ENCODE measurements at regions not wholly inside any gene's neighbourhood (a gene's known extent, or its start where the extent isn't known, plus 50 kb on each side); places are given as distances from the start of the nearest gene placed in this dataset.
"Not testable (repeated sequence)": the region's sequence is repeated elsewhere in the genome, so short reads cannot be mapped to it uniquely, and the experiment has no call there.

DNA sequence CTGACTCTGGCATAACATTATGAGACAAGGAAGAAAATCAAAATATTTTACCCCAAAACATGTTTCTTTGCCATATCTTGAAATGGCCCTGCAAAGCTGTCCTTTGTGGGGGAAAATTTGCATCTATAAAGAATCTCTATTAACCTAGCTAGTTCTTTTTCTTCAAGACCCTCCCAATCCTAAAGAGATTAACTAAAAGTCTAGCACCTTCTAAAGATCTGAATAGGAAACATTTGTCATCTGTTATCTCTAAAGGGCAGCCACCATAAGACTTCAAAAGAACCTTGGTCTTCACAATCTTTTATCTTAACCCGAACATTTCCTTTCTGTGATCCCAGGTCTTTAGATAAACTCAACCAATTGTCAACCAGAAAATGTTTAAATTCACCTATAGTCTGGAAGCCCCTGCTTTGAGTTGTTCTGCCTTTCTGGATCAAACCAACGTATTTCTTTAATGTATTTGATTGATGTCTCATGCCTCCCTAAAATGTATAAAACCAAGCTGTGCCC is 196.9 kb upstream of the ARL4C start:
- not testable (repeated sequence) for H3K36me3 Mint-ChIP-seq (ENCODE audit: insufficient read depth); ATAC-seq

DNA sequence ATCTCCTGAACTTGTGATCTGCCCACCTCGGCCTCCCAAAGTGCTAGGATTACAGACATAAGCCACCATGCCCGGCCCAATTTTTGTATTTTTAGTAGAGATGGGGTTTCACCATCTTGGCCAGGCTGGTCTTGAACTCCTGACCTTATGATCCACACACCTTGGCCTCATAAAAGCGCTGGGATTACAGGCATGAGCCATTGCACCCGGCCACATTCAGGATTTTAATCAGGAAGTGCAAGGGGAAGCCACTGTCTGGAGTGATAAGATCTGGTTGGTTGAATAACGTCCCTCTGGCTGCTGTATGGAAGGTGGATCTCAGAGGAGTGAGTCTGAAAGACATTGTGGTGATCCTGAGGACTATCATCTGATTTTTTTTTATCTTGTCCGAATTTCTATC is 196.3 kb upstream of the ARL4C start:
- not testable (repeated sequence) for DNase-seq; H3K4me3 Mint-ChIP-seq; H3K36me3 Mint-ChIP-seq (ENCODE audit: insufficient read depth); H3K4me1 Mint-ChIP-seq (ENCODE audit: low read depth); ATAC-seq
- Mint-ChIP-seq H3K27me3 (ENCODE audit: low read depth) (peaks cover 33% of the 10 kb centered on the region), H3K9me3 (peaks cover 17% of the 10 kb centered on the region)

More for the DNA sequence above, 196.9 kb upstream of the ARL4C start:
- not testable (repeated sequence) for H3K4me3 Mint-ChIP-seq; H3K4me1 Mint-ChIP-seq (ENCODE audit: low read depth); DNase-seq
- Mint-ChIP-seq H3K27me3 (ENCODE audit: low read depth) (peaks cover 33% of the 10 kb centered on the region), H3K9me3 (peaks cover 20% of the 10 kb centered on the region)

DNA sequence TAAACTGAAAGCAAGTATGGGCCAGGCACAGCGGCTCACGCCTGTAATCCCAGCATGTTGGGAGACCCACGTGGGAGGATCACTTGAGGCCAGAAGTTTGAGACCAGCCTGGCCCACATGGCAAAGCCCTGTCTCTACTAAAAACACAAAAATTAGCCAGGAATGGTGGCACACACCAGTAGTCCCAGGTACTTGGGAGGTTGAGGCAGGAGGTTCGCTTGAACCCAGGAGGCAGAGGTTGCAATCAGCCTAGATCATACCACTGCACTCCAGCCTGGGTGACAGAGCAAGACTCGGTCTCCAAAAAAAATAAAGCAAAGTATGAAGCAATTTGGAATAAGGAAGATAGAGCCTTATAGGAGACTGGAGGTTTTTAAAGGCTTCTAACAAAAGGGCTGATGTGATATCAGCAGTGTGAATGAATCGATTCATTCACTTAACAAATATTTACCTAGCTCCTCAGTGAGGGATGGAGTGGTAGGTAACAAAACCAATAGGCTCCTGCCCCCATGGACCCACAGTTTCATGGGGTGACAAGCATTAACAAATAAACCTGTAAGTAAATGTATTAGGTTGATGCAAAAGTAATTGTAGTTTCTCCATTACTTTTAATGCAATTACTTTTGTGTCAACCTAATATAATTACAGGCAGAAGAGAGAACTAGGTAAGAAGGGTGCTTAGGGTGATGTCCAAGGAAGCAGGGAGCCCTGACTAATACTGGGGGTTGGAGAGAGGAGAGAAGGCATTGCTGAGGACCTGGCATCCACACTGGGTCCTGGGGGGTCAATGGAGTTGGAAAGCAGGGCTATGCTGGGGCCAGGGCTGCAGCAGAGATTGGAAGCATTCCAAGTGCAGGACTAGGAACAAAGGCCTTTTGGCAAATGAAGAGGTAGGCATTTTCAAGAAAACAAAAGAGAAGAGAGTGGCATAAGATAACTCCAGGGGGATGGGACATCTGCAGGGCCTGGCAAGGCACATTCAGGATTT is 195.4 kb upstream of the ARL4C start:
- ATAC-seq: no peak

DNA sequence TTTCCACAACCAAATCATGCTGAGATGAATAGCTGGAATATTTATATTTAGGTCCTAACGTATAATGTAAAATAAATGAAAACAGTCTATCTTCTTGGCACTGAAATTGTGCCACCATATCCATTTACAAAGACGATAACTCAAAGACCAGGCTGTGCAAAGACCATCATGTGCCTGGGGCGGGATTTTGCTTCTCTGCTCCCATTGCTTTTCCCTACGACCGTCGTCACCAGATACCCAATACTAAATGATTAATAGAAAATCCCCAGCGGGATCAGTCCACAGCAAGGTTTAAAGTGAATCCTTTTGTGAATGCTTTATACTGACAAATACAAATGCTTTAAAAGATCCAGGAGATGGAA is 194.3 kb upstream of the ARL4C start:
- H3K4me1 Mint-ChIP-seq (ENCODE audit: low read depth): no peaks in the 10 kb centered on the region
- H3K4me3 Mint-ChIP-seq: no peak overlapping the region
- peaks cover 36% of the 10 kb centered on the region for H3K27me3 Mint-ChIP-seq (ENCODE audit: low read depth)
- peaks cover 3% of the 10 kb centered on the region for H3K9me3 Mint-ChIP-seq
- ATAC-seq (no peak), DNase-seq (no peak)
- no peaks in the 10 kb centered on the region for H3K36me3 Mint-ChIP-seq (ENCODE audit: insufficient read depth)

More for the DNA sequence above, 195.4 kb upstream of the ARL4C start:
- Mint-ChIP-seq H3K36me3 (ENCODE audit: insufficient read depth) (peaks cover 1% of the 10 kb centered on the region), H3K4me1 (ENCODE audit: low read depth) (no peaks in the 10 kb centered on the region), H3K9me3 (peaks cover 10% of the 10 kb centered on the region), H3K27me3 (ENCODE audit: low read depth) (peaks cover 33% of the 10 kb centered on the region), H3K4me3 (no peak overlapping the region)
- no peak for DNase-seq

DNA sequence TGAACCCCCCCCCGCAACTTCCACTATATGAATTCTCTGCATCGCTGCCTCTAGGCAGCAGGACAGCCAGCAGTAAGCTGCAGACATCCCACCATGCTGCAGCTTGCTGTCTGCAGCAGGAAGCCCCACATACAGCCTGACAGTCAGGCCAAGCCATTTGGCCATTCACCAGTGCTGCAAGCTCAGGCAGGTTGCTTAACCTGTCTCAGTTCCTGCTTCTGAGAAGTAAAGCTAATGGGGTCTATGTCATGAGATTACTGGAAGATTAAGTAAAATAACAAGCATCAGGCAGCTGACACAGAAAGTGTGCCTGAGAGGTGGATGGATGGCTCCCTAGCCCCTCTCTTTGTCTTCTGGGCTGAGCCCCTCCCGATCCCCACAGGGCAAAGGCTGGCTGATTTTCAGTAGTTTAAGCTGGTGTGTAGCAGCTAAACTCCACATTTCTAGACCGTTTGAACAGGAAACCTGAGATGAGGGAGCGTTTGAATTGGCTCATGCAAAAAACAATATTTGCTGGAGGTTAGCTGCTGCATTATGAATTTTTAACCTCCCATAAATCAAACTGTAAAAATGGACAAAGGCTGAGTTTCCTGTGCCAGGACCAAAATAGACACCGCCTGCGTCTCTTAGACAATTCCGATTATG is 193.8 kb upstream of the ARL4C start:
- Mint-ChIP-seq H3K4me1 (ENCODE audit: low read depth) (no peaks in the 10 kb centered on the region), H3K27me3 (ENCODE audit: low read depth) (peaks cover 36% of the 10 kb centered on the region), H3K9me3 (no peaks in the 10 kb centered on the region), H3K36me3 (ENCODE audit: insufficient read depth) (no peaks in the 10 kb centered on the region), H3K4me3 (no peak overlapping the region)
- no peak for ATAC-seq
- DNase-seq: no peak

DNA sequence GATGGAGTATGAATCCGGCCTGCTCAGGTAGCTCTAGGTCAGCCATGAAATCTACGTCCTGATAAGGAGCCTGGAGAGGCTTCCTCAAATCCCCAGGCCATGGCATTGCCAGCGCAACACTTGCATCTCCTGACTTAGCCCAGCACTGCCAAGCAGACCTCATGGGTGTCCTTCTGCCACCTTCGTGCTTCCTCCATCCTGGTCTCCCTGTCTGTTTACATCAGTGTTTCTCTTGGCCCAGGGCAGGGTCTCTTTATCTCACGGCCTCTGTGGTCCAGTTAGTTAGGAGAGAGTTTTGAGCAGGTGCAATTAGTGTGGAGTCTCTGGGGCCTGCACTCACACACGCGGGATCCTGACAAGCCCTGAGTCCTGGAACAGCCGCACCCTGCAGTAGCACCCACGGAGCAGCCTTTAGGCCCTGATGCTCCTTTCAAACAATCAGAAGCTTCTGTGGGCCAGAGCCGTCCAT is 193.1 kb upstream of the ARL4C start:
- Mint-ChIP-seq H3K27me3 (ENCODE audit: low read depth) (peaks cover 36% of the 10 kb centered on the region), H3K36me3 (ENCODE audit: insufficient read depth) (no peaks in the 10 kb centered on the region), H3K4me1 (ENCODE audit: low read depth) (no peaks in the 10 kb centered on the region), H3K4me3 (no peak overlapping the region), H3K9me3 (no peaks in the 10 kb centered on the region)
- DNase-seq: no peak
- no peak for ATAC-seq

DNA sequence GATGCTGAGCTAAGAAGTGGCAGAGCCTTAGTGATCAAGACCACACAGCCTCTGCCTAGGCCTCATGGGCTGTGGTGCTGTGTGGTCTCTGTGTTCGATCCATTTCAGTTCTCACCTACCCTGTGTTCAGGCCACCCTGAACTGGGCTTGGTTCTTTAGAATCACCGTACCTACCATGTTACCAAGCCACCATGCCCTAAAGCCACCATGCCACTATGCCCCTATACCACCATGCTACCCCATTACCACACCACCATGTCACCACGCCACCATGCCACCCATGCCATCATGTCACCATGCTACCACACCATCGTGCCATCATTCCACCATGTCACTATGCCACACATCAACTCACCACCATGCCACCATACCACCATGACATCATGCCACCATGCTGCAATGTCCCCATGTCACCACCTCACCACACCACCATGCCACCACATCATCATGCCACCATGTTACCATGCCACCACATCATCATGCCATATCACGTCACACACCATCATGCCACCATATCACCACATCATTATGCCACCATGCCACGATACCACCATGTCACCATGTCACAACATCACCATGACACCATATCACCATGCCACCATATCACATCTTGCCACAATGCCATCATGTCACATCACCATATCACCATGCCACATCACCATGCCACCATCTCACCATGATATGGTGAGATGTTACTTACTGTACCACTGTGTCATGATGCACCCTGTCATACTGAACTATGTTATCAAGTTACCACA is 191.0 kb upstream of the ARL4C start:
- no peaks in the 10 kb centered on the region for H3K9me3 Mint-ChIP-seq

DNA sequence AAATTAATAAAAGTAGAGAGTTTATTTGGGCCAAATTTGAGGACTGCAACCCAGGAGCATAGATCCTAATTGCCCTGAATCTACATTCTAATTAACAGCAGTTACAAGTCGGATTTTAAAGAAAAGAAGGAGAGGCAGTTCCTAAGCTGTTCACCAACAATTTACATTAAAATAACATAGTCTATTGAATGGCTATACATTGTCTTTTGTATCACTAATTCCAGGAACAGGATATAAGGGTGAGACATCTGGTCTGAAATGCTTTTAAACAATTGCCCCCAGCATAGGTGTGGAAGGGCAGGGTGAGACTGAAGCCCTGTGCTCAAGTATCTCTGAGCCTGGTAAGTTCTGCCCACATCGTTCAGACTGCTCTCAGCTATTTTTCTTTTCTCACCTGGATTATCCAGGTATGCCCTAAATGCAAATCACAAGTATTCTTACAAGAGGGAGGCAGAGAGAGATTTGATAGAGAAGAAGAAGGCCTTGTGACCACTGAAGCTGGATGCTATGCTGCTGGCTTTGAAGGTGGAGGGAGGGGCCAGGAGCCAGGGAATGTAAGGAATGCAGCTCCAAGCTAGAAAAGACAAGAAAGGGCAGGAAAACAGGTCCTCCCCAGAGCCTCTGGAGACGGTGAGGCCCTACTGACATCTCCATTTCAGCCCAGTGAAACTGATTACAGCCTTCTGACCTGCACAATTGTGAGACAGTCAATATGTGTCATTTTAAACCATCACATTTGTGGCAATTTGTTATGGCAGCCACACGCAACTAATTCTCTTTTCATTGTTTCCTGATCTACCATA is 189.4 kb upstream of the ARL4C start:
- Mint-ChIP-seq H3K4me3 (no peak overlapping the region), H3K9me3 (no peaks in the 10 kb centered on the region), H3K36me3 (ENCODE audit: insufficient read depth) (no peaks in the 10 kb centered on the region), H3K27me3 (ENCODE audit: low read depth) (peaks cover 15% of the 10 kb centered on the region), H3K4me1 (ENCODE audit: low read depth) (no peaks in the 10 kb centered on the region)
- ATAC-seq: no peak
- DNase-seq: no peak

More for the DNA sequence above, 191.0 kb upstream of the ARL4C start:
- H3K4me1 Mint-ChIP-seq (ENCODE audit: low read depth): no peaks in the 10 kb centered on the region
- no peak overlapping the region for H3K4me3 Mint-ChIP-seq
- peaks cover 27% of the 10 kb centered on the region for H3K27me3 Mint-ChIP-seq (ENCODE audit: low read depth)
- DNase-seq (no peak), ATAC-seq (no peak)
- no peaks in the 10 kb centered on the region for H3K36me3 Mint-ChIP-seq (ENCODE audit: insufficient read depth)

DNA sequence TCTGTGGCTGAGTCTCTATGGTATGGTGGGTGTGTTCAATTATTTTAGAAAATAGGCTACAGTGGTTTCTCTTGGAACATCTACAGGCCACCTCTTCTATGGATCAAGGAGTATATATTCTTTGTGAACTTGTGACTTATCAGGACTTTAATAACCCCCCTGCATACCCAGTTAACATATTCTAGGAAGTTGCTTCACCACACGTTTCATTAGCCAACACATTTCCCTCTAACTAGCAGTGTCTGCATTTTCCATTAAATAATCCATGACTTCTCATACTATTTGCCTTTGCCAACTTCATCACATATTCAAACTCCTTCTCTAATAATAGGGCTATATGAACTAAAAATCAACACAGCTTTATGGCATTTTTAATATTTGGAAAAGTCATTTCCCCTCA is 187.6 kb upstream of the ARL4C start:
- Mint-ChIP-seq H3K36me3 (ENCODE audit: insufficient read depth) (no peaks in the 10 kb centered on the region), H3K27me3 (ENCODE audit: low read depth) (peaks cover 2% of the 10 kb centered on the region), H3K4me1 (ENCODE audit: low read depth) (no peaks in the 10 kb centered on the region), H3K9me3 (no peaks in the 10 kb centered on the region), H3K4me3 (no peak overlapping the region)
- DNase-seq: no peak
- no peak for ATAC-seq

DNA sequence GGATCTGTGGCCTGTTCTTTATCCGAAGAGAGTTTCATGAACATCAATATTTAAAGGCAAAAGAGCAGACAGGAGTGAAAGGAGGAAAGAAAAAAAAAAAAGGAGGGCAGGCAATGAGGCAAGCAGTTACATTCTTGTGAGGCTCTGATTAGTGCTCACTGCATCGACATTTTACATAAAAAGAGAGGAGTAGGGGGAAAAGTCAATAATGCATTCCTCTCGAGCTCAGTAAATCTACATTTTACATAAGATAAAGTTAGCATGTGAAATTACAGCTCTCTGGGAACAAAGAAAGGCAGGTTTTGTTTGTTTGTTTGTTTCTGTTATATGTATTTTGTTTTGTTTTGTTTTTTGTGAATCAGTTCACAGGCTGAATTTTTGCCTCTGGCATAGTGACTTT is 187.1 kb upstream of the ARL4C start:
- Mint-ChIP-seq H3K27me3 (ENCODE audit: low read depth) (peaks cover 2% of the 10 kb centered on the region), H3K9me3 (no peaks in the 10 kb centered on the region), H3K4me3 (no peak overlapping the region), H3K4me1 (ENCODE audit: low read depth) (no peaks in the 10 kb centered on the region), H3K36me3 (ENCODE audit: insufficient read depth) (no peaks in the 10 kb centered on the region)
- ATAC-seq (no peak), DNase-seq (no peak)

DNA sequence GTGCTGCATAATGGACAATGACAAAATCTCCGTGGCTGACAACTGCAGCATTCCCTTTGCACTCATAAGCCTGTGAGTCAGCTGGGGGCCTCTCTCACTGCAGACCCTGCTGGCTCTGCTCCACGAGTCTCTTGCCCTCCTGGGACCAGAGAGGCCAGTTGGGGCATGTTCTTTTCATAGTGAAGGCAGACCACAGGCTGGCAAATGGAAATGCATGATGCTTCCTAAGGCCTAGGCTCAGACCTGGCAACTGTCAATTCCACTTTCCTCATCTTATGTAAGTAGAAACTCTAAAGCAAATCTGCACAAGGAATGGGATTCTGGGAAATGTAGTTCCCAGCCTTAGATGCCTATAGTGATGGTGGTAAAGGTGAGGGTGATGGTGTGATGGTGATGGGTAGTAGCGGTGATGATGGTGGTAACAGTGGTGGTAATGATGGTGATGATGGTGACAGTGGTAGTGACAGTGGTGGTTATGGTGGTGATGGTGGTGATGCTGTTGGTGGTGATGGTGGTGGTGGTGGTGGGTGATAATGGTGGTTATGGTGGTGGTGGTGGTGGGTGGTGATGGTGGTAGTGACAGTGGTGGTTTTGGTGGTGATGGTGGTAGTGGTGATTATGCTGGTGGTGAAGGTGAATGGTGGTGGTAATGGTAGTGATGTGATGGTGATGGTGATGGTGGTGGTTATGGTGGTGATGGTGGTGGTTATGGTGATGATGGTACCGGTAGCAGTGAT is 185.8 kb upstream of the ARL4C start:
- Mint-ChIP-seq H3K27me3 (ENCODE audit: low read depth) (peaks cover 2% of the 10 kb centered on the region), H3K4me1 (ENCODE audit: low read depth) (no peaks in the 10 kb centered on the region), H3K36me3 (ENCODE audit: insufficient read depth) (no peaks in the 10 kb centered on the region), H3K4me3 (no peak overlapping the region), H3K9me3 (no peaks in the 10 kb centered on the region)
- DNase-seq (no peak), ATAC-seq (no peak)

DNA sequence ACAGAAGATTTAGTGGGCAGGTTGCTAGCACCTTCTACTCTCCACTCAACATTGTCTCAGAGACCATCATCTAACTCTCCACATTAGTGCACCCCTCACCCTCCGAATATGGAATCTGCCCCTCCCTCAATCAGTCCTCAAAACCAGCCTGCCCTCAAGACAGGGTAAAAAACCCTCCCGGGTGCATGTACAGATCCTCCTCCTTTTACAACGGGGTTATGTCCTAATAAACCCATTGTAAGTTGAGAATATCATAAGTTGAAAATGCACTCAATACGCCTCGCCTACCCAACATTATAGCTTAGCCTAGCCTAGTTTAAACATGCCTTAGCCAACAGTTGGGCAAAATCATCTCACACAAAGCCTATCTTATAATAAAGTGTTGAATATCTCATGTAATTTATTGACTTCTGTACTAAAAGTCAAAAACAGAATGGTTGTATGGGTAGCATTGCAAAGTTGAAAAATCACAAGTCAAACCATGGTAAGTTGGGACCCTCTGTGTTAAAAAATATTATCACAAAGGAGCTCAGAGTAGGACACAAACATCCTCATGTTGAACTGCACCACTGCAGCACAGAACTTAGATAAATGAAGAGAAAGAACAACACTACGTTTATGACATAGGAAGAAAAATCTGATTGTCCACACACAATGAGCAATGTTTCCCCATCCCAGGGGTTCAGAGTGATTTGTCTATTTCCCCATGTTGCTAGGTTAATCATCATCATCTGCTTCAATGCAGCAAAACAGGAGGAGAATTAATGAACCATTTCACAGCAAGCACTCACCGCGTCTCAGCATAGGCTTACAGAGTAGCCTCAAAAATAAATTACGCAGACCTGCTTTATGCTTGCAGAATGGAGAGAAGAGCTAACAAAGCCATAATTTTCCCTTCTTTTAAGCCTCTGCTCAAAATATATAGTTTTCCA is 184.1 kb upstream of the ARL4C start:
- DNase-seq (no peak), ATAC-seq (no peak)
- Mint-ChIP-seq H3K4me1 (ENCODE audit: low read depth) (no peaks in the 10 kb centered on the region), H3K27me3 (ENCODE audit: low read depth) (no peaks in the 10 kb centered on the region), H3K9me3 (no peaks in the 10 kb centered on the region), H3K4me3 (no peak overlapping the region), H3K36me3 (ENCODE audit: insufficient read depth) (no peaks in the 10 kb centered on the region)

All from activated T-cell treated with anti-CD3 and anti-CD28 coated beads, Interleukin-2, amount 50 U/mL, for 4 hours (primary cell).